ENCODE measurements at regions not wholly inside any gene's neighbourhood (a gene's known extent, or its start where the extent isn't known, plus 50 kb on each side); places are given as distances from the start of the nearest gene placed in this dataset.

GRCh38 chr6:98747960-98748359 lies 86.4 kb upstream of the POU3F2 start:
- TF ChIP-seq BACH2 (CRISPR knock-in tag; IDR thresholded peaks at IDR 0.05; ENCODE audit: borderline replicate concordance), result no peak
- no peak for TF ChIP-seq CSDC2 (CRISPR knock-in tag; IDR thresholded peaks at IDR 0.05)
- ATAC-seq, result peak; percentile 70; the same call in 2 of the 3 replicates

GRCh38 chr6:98759459-98759858 lies 74.9 kb upstream of the POU3F2 start:
- no peak for ATAC-seq
- TF ChIP-seq ZNF565 (CRISPR knock-in tag; conservative IDR thresholded peaks at IDR 0.05; ENCODE audit: low read depth) (no peak), OSR1 (CRISPR knock-in tag; IDR thresholded peaks at IDR 0.05) (no peak), CREB5 (CRISPR knock-in tag; IDR thresholded peaks at IDR 0.05; ENCODE audit: low read depth) (no peak), ZFP30 (CRISPR knock-in tag; IDR thresholded peaks at IDR 0.05) (no peak), SNAI2 (CRISPR knock-in tag; IDR thresholded peaks at IDR 0.05) (no peak)

- TF ChIP-seq CSRNP3 (CRISPR knock-in tag; IDR thresholded peaks at IDR 0.05) (no peak), ZNF565 (CRISPR knock-in tag; conservative IDR thresholded peaks at IDR 0.05; ENCODE audit: low read depth) (no peak), RARB (CRISPR knock-in tag; IDR thresholded peaks at IDR 0.05) (no peak), BACH2 (CRISPR knock-in tag; IDR thresholded peaks at IDR 0.05; ENCODE audit: borderline replicate concordance) (no peak), SNAI2 (CRISPR knock-in tag; IDR thresholded peaks at IDR 0.05) (no peak), ZC3H10 (CRISPR knock-in tag; IDR thresholded peaks at IDR 0.05) (no peak), ZFP3 (CRISPR knock-in tag; IDR thresholded peaks at IDR 0.05) (no peak), GLIS3 (CRISPR knock-in tag; IDR thresholded peaks at IDR 0.05) (no peak), TCF4 (CRISPR knock-in tag; IDR thresholded peaks at IDR 0.05; ENCODE audit: borderline replicate concordance) (no peak), ISL1 (CRISPR knock-in tag; IDR thresholded peaks at IDR 0.05) (no peak), ZFP30 (CRISPR knock-in tag; IDR thresholded peaks at IDR 0.05) (no peak), POU6F1 (CRISPR knock-in tag; IDR thresholded peaks at IDR 0.05; ENCODE audit: borderline replicate concordance, low read depth) (no peak), CSDC2 (CRISPR knock-in tag; IDR thresholded peaks at IDR 0.05) (no peak), TSHZ2 (CRISPR knock-in tag; IDR thresholded peaks at IDR 0.05) (no peak), ZNF70 (CRISPR knock-in tag; IDR thresholded peaks at IDR 0.05) (no peak), PPARA (CRISPR knock-in tag; IDR thresholded peaks at IDR 0.05; ENCODE audit: borderline replicate concordance) (no peak), ARNTL (CRISPR knock-in tag; IDR thresholded peaks at IDR 0.05; ENCODE audit: borderline replicate concordance, low read depth) (no peak), TOX (CRISPR knock-in tag; IDR thresholded peaks at IDR 0.05; ENCODE audit: borderline replicate concordance) (no peak), ESRRG (CRISPR knock-in tag; IDR thresholded peaks at IDR 0.05) (no peak), CREB5 (CRISPR knock-in tag; IDR thresholded peaks at IDR 0.05; ENCODE audit: low read depth) (no peak)
- ATAC-seq, result peak; percentile 71
These were observed 69.9 kb upstream of the POU3F2 start for GRCh38 chr6:98764373-98764911.

Measured in SK-N-SH treated with all-trans-retinoic acid at 6 μM for 48 hours (cell line).